NCI-H2196 (cell line): ENCODE measurements at regions not wholly inside any gene's neighbourhood (a gene's known extent, or its start where the extent isn't known, plus 50 kb on each side); places are given as distances from the start of the nearest gene placed in this dataset.

Source experiments
- DNase-seq: peaks from one replicate; lab custom pipeline; 2025; ENCODE audit not compliant: unreplicated experiment; lab: John Stamatoyannopoulos, UW

GRCh38 chr13:68066879-68067513, 836.9 kb upstream of the PCDH9 start:
- DNase-seq: no peak

GRCh38 chr13:68064001-68064770, 834.0 kb upstream of the PCDH9 start:
- DNase-seq: no peak

GRCh38 chr13:68063181-68063580, 833.0 kb upstream of the PCDH9 start:
- DNase-seq: no peak

GRCh38 chr13:68057836-68058235, 827.7 kb upstream of the PCDH9 start:
- DNase-seq: no peak

- peak; percentile 1 for DNase-seq
Measured at GRCh38 chr13:68056816-68057710, 826.9 kb upstream of the PCDH9 start.

- DNase-seq: no peak
Measured at GRCh38 chr13:68051910-68052309, 821.8 kb upstream of the PCDH9 start.

GRCh38 chr13:68050761-68051160, 820.6 kb upstream of the PCDH9 start:
- no peak for DNase-seq

GRCh38 chr13:68048802-68049359, 818.7 kb upstream of the PCDH9 start:
- no peak for DNase-seq

- no peak for DNase-seq
Measured at GRCh38 chr13:68047889-68048288, 817.8 kb upstream of the PCDH9 start.

GRCh38 chr13:68046903-68047302, 816.8 kb upstream of the PCDH9 start:
- DNase-seq: no peak

- DNase-seq: no peak
Measured at GRCh38 chr13:68030152-68030809, 800.1 kb upstream of the PCDH9 start.

- DNase-seq: no peak
Measured at GRCh38 chr13:68028701-68029100, 798.6 kb upstream of the PCDH9 start.

- no peak for DNase-seq
Measured at GRCh38 chr13:68027306-68027705, 797.2 kb upstream of the PCDH9 start.

GRCh38 chr13:68026077-68026476, 795.9 kb upstream of the PCDH9 start:
- no peak for DNase-seq

GRCh38 chr13:68025604-68026003, 795.5 kb upstream of the PCDH9 start:
- DNase-seq: no peak

- DNase-seq: no peak
Measured at GRCh38 chr13:68023838-68024581, 793.9 kb upstream of the PCDH9 start.

GRCh38 chr13:68019901-68020300, 789.8 kb upstream of the PCDH9 start:
- DNase-seq: no peak

- no peak for DNase-seq
Measured at GRCh38 chr13:68009546-68009945, 779.4 kb upstream of the PCDH9 start.

- no peak for DNase-seq
Measured at GRCh38 chr13:68007576-68007975, 777.4 kb upstream of the PCDH9 start.

GRCh38 chr13:67996101-67996500, 766.0 kb upstream of the PCDH9 start:
- no peak for DNase-seq
